GM19035 (cell line): ENCODE measurements at regions not wholly inside any gene's neighbourhood (a gene's known extent, or its start where the extent isn't known, plus 50 kb on each side); places are given as distances from the start of the nearest gene placed in this dataset.

Experiments used
- ATAC-seq: cut with Tn5 transposase; IDR thresholded peaks from one replicate; pipeline ENCODE4 v1.9.1; 2021; ENCODE audit not compliant: unreplicated experiment

DNA sequence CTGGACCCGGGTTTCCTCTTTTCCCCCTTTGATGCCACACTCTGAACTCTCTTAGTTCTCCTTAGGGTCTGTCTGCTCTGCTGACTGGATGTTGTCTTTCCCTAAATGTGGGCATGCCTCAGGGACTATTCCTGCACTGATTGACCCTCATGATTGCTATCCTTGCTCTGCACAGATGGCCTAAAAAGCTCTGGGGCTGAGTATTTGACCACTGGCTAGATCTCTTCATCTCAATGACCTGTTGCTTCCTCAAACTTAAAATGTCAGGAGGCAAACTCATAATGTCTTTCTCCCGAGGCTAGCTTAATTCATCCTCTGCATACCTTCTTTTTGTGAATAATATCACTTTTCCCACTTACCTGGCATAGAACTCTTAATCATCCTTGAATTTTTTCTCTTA lies 157.4 kb downstream of the GATB start:
- no peak for ATAC-seq

DNA sequence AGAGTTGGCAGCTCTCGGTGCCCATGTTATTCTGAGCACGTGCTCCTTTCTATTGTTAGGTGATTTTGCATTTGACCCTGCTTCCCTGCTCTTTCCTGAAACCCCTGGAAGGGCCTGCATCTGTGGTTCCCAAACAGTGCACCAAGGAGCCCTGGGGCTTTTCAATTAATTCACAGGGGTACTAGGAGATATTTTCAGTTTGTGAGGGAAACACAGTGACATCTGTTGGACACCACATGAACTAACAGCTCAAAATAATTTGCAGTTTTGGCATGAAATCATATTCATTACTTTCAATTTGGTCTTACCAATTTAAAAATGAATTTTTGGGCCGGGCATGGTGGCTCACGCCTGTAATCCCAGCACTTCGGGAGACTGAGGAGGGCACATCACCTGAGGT lies 156.6 kb downstream of the GATB start:
- ATAC-seq: no peak

DNA sequence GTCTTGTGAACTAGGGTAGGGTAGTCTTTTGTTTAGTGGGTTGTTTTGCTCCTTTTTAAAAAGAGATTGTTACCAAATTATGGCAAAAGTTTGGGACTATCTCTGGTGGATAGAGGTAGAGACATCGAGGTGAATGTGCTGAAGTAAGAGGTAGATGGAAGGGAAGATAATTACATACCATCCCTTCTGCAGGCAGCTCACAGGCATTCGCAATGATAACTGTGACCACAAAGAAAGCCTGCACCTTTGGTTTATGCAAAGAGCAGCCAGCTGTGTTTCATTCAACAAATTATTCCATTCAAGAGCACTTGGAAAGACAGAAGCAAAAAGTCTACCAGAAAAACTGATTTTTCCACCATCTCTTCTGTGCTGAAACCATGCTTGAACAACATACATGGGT lies 155.6 kb downstream of the GATB start:
- ATAC-seq: no peak

DNA sequence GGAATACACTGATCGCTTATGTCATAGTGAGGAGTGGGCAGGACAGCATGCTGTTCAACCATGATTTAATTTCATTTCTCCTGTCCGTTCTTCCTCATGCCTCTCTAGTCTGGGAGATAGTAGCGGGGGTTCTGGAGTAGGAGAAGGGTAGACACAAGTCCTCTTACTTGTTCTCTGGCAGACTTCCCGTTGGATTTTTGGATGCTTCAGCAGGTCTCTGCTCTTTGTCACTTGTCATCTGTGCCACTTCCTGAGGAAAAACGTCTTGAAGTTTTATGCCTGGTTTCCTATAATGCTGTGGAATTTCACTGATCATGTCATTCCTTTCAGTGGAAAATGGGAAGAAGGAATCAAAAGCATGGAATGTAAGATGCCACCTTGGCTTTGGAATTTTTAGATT lies 154.7 kb downstream of the GATB start:
- no peak for ATAC-seq

DNA sequence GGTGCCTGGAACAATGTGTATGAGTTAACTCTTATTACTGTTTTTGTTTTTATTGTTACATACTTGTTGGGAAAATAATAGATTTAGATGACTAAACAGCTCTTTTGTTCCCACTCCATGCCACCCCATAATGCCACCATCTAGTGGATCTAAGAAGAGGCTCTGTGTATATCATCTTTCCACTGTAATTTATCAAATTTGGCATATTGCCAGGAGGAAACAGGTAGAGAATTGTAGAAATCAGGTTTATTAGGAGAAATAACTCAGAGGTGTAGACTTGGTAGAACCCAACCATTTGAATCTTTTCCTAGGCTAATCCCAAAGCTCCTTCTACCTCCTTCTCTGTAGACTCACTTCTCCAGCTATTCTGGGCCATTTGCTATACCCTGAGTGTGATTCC lies 150.6 kb downstream of the GATB start:
- no peak for ATAC-seq

DNA sequence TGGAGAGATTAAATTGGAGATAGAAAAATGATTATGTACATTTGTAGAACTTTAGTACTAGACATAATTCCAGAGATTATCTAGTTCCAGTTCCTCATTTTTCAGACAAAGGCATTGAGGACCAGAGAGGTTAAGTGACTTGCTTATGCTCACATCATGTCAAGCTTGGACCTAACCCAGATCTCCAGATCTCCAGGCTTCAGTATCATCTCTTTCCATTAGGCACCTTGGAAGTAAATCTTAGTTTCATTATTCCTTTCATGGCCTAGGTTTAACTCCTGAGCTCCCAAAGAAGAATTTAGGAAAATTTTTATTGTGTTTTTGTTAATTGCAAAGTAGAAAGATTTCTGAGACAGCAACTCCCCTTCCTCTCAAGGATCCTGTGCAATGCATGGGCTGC lies 148.8 kb downstream of the GATB start:
- no peak for ATAC-seq

DNA sequence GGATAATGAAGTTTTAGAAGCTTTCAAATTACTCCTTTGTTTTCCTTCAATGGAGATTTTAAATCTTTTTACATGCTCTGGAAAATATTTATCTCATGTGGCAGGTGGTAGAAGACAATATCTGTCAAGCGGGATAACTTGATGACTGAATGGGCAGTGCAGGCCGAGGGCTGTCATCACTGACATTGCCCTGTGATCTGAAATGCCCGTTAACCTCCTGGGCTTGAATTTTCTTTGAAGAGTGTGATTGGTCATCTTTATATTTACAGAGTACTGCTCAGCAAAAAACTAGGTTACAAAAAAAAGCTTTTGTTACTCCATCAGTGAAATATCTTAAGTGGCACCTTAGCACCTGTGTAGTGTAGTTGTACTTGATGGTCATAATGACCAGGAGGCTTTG lies 147.5 kb downstream of the GATB start:
- no peak for ATAC-seq

DNA sequence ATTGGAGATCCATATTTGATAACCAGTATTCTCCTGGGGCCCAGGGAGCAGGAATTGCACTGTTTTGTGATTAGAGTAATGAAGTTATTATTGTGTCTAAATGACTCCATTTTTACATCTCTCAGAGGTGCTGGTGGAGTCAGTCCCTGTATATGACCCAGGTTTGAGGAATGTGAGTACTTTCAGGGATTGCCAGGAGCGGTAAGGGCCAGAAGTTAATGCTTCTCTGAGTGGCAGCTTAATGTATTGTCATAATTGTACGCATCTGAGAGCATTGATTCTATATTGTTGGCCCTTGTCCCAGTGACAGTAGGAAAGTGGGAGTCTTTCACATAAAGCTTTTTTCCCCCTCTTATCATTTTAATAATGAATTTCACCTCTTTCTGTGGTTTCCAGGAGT lies 146.2 kb downstream of the GATB start:
- ATAC-seq: no peak

DNA sequence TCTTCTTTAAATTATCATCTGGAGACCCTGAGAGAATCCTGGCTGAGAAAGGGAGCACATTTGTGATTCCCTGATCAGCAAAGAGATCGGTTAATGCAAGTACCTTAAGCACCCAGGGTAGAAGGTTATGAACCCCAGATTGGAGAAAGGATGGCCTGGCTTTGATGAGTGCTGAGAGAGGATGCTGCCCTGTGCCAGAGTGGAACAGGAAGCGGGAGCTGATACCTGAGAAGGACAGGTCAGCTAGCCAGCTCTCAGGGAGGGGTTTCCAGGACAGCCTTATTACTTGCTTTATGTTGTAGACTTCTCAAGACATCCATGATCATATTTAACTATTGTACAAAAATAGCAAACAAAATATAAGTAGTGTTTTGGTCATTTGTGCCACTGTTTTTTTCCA lies 141.9 kb downstream of the GATB start:
- ATAC-seq: no peak

DNA sequence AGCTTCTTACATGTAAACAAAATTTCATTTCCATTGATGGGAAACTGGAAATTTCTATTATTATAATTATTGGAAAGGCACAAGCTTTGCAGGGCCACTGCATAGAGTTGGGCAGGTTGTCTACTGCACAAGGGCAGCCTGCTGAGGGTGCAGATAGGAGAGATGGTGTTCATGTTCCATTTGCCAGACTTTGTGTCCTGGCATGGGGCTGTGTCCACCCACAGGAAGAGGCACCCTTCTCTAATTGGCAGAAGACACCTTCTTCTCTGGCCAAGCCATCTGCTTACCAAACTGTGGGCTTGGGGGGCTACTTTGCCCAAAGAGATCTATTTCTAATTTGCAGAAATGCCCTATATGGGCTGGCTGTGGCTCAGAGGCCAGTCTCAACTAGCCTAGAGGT lies 140.7 kb downstream of the GATB start:
- ATAC-seq: no peak
